Colonic mucosa (tissue), 4 donors: ENCODE measurements at regions not wholly inside any gene's neighbourhood (a gene's known extent, or its start where the extent isn't known, plus 50 kb on each side); places are given as distances from the start of the nearest gene placed in this dataset.

ENCODE experiments used
- DNase-seq: peaks from one replicate; pipeline ENCODE4 v3.0.0-alpha.2; 2020
- H3K27ac ChIP-seq: fragments of 200-600 bp; one replicate; pipeline ENCODE4 v1.8.0; 2021
- H3K27me3 ChIP-seq: fragments of 200-600 bp; one replicate; pipeline ENCODE4 v1.8.0; 2021
- H3K36me3 ChIP-seq: fragments of 200-600 bp; one replicate; pipeline ENCODE4 v1.8.0; 2021
- H3K4me1 ChIP-seq: fragments of 200-600 bp; one replicate; pipeline ENCODE4 v1.8.0; 2021; ENCODE audit warnings: mild to moderate bottlenecking
- H3K4me3 ChIP-seq: fragments of 200-600 bp; one replicate; pipeline ENCODE4 v1.8.0; 2021
- H3K9ac ChIP-seq, 2 donors: one replicate each; pipeline ENCODE4 v1.7.0; 2013; ENCODE audit warnings: control low read depth in 2 of 2, low read depth in 2 of 2, low read length in 2 of 2
- H3K9me3 ChIP-seq: fragments of 200-600 bp; one replicate; pipeline ENCODE4 v1.8.0; 2021
- CTCF ChIP-seq: fragments of 200-600 bp; IDR thresholded peaks from one replicate; pipeline ENCODE4 v1.8.0; 2022; ENCODE audit warnings: antibody characterized with exemption, mild to moderate bottlenecking
- intact Hi-C: fragments of 100-400 bp; cut with DNase I; formaldehyde crosslinking; loops from one replicate; pipeline ENCODE4 v1.14.1; 2022
- donor health status: healthy.
- donor health status: DM: no; HTN: no; CAD: no.
- donor health status: DM: no; HTN: no; CAD: no.

GRCh38 chr1:69401879-69402278 lies 165.8 kb upstream of the LRRC7 start:
- DNase-seq, result no peak
- no peak for TF ChIP-seq CTCF
- Histone ChIP-seq H3K27ac (no peak overlapping the region), H3K9me3 (no peaks in the 10 kb centered on the region), H3K27me3 (no peaks in the 10 kb centered on the region), H3K4me3 (no peak overlapping the region), H3K4me1 (no peaks in the 10 kb centered on the region), H3K36me3 (no peaks in the 10 kb centered on the region), H3K9ac (no peak overlapping the region)
- intact Hi-C loops, result no loop called here

- H3K27ac ChIP-seq, result no peak overlapping the region
- no peak overlapping the region for H3K9ac ChIP-seq
- no peaks in the 10 kb centered on the region for H3K27me3 ChIP-seq
- H3K4me3 ChIP-seq, result no peak overlapping the region
- H3K4me1 ChIP-seq, result no peaks in the 10 kb centered on the region
- intact Hi-C loops, result no loop called here
- no peak for TF ChIP-seq CTCF
- H3K9me3 ChIP-seq, result no peaks in the 10 kb centered on the region
- no peaks in the 10 kb centered on the region for H3K36me3 ChIP-seq
- no peak for DNase-seq
Measured at GRCh38 chr1:69403756-69404320, 163.9 kb upstream of the LRRC7 start.

- intact Hi-C loops, result no loop called here
- Histone ChIP-seq H3K27me3 (no peaks in the 10 kb centered on the region), H3K36me3 (no peaks in the 10 kb centered on the region), H3K27ac (no peak overlapping the region), H3K9ac (no peak overlapping the region), H3K4me1 (no peaks in the 10 kb centered on the region), H3K4me3 (no peak overlapping the region), H3K9me3 (no peaks in the 10 kb centered on the region)
- TF ChIP-seq CTCF, result no peak
- DNase-seq, result no peak
Measured at GRCh38 chr1:69404486-69404885, 163.2 kb upstream of the LRRC7 start.

GRCh38 chr1:69406244-69406643 lies 161.5 kb upstream of the LRRC7 start:
- Histone ChIP-seq H3K4me3 (no peak overlapping the region), H3K36me3 (no peaks in the 10 kb centered on the region), H3K4me1 (no peaks in the 10 kb centered on the region), H3K9me3 (no peaks in the 10 kb centered on the region), H3K9ac (no peak overlapping the region), H3K27me3 (no peaks in the 10 kb centered on the region), H3K27ac (no peak overlapping the region)
- intact Hi-C loops, result no loop called here
- no peak for TF ChIP-seq CTCF
- DNase-seq, result no peak

GRCh38 chr1:69409731-69410456 lies 157.8 kb upstream of the LRRC7 start:
- Histone ChIP-seq H3K4me3 (no peak overlapping the region), H3K9ac (no peak overlapping the region), H3K36me3 (no peaks in the 10 kb centered on the region), H3K4me1 (no peaks in the 10 kb centered on the region), H3K27ac (no peak overlapping the region), H3K9me3 (no peaks in the 10 kb centered on the region), H3K27me3 (no peaks in the 10 kb centered on the region)
- intact Hi-C loops, result no loop called here
- no peak for DNase-seq
- no peak for TF ChIP-seq CTCF
